Endometrium (tissue), 2 donors: ENCODE measurements at regions not wholly inside any gene's neighbourhood (a gene's known extent, or its start where the extent isn't known, plus 50 kb on each side); places are given as distances from the start of the nearest gene placed in this dataset.
"Not testable (repeated sequence)": the region's sequence is repeated elsewhere in the genome, so short reads cannot be mapped to it uniquely, and the experiment has no call there.

Source experiments
- FAIRE-seq: peaks from 2 replicates; lab custom pipeline; 2012; peaks lifted over from hg19 to GRCh38; lab: Jason Lieb, UNC
- donor health status: control.
- donor health status: control.

GRCh38 chr10:63848871-63849270 is 327.7 kb downstream of the REEP3 start:
- FAIRE-seq, result not testable (repeated sequence)

GRCh38 chr10:63862860-63863259 is 341.7 kb downstream of the REEP3 start:
- no peak for FAIRE-seq

- no peak for FAIRE-seq
Observed at GRCh38 chr10:63865210-63865609, 344.0 kb downstream of the REEP3 start.

- FAIRE-seq, result no peak
Observed at GRCh38 chr10:63866075-63866746, 345.0 kb downstream of the REEP3 start.

- no peak for FAIRE-seq
Observed at GRCh38 chr10:63866747-63867140, 345.5 kb downstream of the REEP3 start.

- no peak for FAIRE-seq
Observed at GRCh38 chr10:63878428-63878827, 357.2 kb downstream of the REEP3 start.

GRCh38 chr10:63883861-63884260 is 362.7 kb downstream of the REEP3 start:
- no peak for FAIRE-seq

- FAIRE-seq, result no peak
Observed at GRCh38 chr10:63884426-63884825, 363.2 kb downstream of the REEP3 start.

- FAIRE-seq, result no peak
Observed at GRCh38 chr10:63885156-63885555, 364.0 kb downstream of the REEP3 start.

GRCh38 chr10:63886281-63887022 is 365.3 kb downstream of the REEP3 start:
- FAIRE-seq, result no peak

- no peak for FAIRE-seq
Observed at GRCh38 chr10:63887023-63887589, 365.9 kb downstream of the REEP3 start.

- no peak for FAIRE-seq
Observed at GRCh38 chr10:63887600-63888370, 366.6 kb downstream of the REEP3 start.

GRCh38 chr10:63889803-63890202 is 368.6 kb downstream of the REEP3 start:
- no peak for FAIRE-seq

GRCh38 chr10:63896992-63897391 is 375.8 kb downstream of the REEP3 start:
- FAIRE-seq, result no peak

GRCh38 chr10:63899673-63900300 is 378.6 kb downstream of the REEP3 start:
- FAIRE-seq, result no peak

GRCh38 chr10:63901228-63901627 is 380.0 kb downstream of the REEP3 start:
- FAIRE-seq, result no peak

- no peak for FAIRE-seq
Observed at GRCh38 chr10:63901881-63902280, 380.7 kb downstream of the REEP3 start.

GRCh38 chr10:63910806-63911205 is 389.6 kb downstream of the REEP3 start:
- no peak for FAIRE-seq

- no peak for FAIRE-seq
Observed at GRCh38 chr10:63915240-63915639, 394.0 kb downstream of the REEP3 start.

GRCh38 chr10:63917363-63917762 is 396.2 kb downstream of the REEP3 start:
- FAIRE-seq, result no peak

GRCh38 chr10:63919575-63920279 is 398.5 kb downstream of the REEP3 start:
- FAIRE-seq, result no peak

- no peak for FAIRE-seq
Observed at GRCh38 chr10:63920926-63921325, 399.7 kb downstream of the REEP3 start.
